ENCODE measurements at regions not wholly inside any gene's neighbourhood (a gene's known extent, or its start where the extent isn't known, plus 50 kb on each side); places are given as distances from the start of the nearest gene placed in this dataset.
"Not testable (repeated sequence)": the region's sequence is repeated elsewhere in the genome, so short reads cannot be mapped to it uniquely, and the experiment has no call there.

DNA sequence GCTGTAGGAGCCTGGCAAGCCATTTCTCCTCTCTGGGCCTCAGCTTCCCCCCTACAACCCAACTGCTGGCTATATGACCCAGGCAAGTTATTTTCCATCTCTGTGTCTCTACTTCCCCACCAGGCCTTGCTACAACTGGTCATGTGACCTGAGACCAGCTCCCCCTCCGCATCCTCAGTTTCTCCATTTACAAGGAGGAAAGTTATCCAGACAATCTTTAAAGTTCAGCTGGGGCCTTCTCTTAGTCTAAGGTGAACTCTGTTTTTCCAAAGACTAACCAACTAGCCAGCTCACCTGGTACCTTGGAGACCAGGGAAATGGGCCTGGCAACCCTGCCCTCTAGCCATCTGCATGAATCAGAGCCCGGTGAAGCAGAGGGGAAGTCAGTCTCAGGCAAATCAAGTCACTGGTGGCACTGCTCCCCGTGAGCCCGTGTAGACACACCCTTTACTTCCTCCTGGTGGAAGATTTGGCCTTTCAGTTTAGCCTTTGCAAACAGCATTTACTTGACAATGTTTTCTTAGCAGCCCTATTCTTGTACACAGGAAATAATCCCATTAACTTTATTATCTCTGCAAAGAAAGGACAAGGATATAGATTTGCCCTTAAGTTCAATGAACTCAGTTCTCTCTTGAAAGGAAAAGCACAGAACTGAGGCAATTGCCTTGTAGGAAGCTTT is 157.7 kb downstream of the VEGFA start:
- no peaks in the 10 kb centered on the region for H3K36me3 ChIP-seq (ENCODE audit: control insufficient read depth, insufficient read depth, low read length)
- H3K9me3 ChIP-seq (ENCODE audit: control insufficient read depth, low read length) = no peaks in the 10 kb centered on the region
- no peak overlapping the region for H3K27ac ChIP-seq (ENCODE audit: low read depth, low read length, severe bottlenecking)
- 60 to 92% methylated on average over 1 to 4 of the region's 4 CpGs for WGBS, 2 experiments (ENCODE audit: insufficient coverage in 2 of 2)
- H3K4me1 ChIP-seq (ENCODE audit: control insufficient read depth, insufficient read depth, low read length, poor library complexity, severe bottlenecking) = peaks cover 27% of the 10 kb centered on the region
- H3K4me3 ChIP-seq (ENCODE audit: extremely low read depth, insufficient read depth, low read length, poor library complexity, severe bottlenecking) = no peak overlapping the region

DNA sequence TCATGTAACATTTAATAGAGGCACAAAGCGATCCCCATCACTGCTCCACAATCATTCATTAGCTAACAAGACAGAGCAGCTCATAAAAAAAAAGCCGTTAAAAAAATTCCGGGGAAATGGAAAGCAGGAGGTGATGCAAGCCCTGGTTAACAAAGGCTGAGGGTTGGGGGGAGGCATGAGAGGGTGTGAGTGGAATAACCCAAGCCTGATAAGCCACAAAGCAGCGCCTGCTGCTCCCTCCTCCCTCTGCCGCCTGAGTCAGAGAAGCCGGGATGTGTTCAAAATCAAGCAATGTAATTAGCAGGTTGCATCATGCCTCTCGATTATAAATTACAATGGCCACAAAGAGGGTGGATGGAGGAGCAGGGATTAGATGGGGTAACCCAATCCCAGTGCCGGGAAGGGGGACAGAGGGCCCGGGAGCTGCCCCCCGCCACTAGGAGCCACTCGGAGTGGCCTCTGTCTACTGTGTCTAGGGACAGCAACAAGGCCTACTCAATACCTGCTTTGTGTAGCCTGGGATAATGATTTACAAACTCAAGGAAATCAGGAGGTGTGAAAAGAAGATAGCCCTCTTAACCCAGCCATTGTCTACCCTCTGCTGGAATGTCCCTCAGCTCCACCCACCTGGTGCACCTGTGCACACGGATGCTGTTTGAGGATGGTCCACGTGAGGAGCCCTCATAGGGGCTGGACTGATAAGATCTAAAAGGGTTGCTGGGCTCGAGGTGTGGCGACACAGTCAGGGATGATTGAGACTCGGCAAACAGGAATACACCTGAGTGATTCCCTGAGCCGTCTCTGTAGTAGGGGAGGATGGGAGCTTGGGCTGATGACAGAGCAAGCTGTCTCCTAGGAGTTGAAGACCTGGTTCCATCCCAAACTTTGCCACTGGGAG is 156.9 kb downstream of the VEGFA start:
- Histone ChIP-seq H3K9me3 (ENCODE audit: control insufficient read depth, low read length) (no peaks in the 10 kb centered on the region), H3K4me3 (ENCODE audit: extremely low read depth, insufficient read depth, low read length, poor library complexity, severe bottlenecking) (no peak overlapping the region), H3K4me1 (ENCODE audit: control insufficient read depth, insufficient read depth, low read length, poor library complexity, severe bottlenecking) (peaks cover 26% of the 10 kb centered on the region), H3K36me3 (ENCODE audit: control insufficient read depth, insufficient read depth, low read length) (no peaks in the 10 kb centered on the region), H3K27ac (ENCODE audit: low read depth, low read length, severe bottlenecking) (peak overlapping the region; percentile 90)
- 64 to 69% methylated on average over 10 to 13 of the region's 17 CpGs for WGBS, 2 experiments (ENCODE audit: insufficient coverage in 2 of 2)

DNA sequence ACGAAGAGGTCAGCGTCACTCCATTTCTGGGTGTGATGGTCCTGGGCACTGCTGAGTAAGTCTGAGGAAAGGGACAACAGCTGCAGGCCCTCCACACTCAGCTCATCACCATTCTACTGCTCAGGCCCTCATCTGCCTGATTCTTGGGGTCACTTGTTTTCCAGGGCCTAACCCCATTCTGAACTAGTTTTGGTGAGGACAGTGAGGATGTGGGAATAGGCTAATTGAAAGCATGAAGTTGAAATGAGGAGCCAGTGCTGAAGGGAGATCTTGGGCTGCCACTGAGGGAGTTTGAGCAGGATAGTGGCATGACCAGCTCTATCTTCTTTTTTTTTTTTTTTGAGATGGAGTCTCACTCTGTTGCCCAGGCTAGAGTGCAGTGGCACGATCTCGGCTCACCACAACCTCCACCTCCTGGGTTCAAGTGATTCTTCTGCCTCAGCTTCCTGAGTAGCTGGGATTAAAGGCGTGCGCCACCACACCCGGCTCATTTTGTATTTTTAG is 155.7 kb downstream of the VEGFA start:
- WGBS, 2 experiments (ENCODE audit: insufficient coverage in 2 of 2) = 90 to 100% methylated on average over 2 of the region's 7 CpGs
- not testable (repeated sequence) for H3K36me3 ChIP-seq (ENCODE audit: control insufficient read depth, insufficient read depth, low read length); H3K27ac ChIP-seq (ENCODE audit: low read depth, low read length, severe bottlenecking); H3K4me3 ChIP-seq (ENCODE audit: extremely low read depth, insufficient read depth, low read length, poor library complexity, severe bottlenecking); H3K9me3 ChIP-seq (ENCODE audit: control insufficient read depth, low read length)
- peaks cover 26% of the 10 kb centered on the region for H3K4me1 ChIP-seq (ENCODE audit: control insufficient read depth, insufficient read depth, low read length, poor library complexity, severe bottlenecking)

DNA sequence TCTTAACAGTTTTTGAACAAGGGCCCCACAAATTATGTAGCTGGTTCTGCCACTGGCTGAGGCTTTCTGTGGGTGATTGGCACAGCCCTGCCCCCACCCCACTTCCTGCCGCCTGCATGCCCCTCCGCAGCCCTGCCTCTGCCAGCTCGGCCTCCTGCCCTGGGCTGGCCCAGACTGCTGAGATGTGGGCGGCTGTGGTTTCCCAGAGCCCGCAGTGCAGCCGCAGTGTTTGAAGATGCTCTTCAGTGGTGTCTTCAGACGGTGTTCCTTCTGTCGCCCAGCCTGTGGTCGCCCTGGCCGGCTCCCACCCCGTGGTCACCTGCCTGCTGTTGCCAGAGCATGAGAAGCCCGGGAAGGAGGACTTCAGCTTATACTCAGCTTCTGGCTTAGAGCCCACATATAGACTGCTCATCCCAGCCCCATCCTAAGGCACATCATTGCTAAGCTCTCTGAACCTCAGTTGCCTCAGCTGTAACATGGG is 154.3 kb downstream of the VEGFA start:
- no peak overlapping the region for H3K4me3 ChIP-seq (ENCODE audit: extremely low read depth, insufficient read depth, low read length, poor library complexity, severe bottlenecking)
- peaks cover 26% of the 10 kb centered on the region for H3K4me1 ChIP-seq (ENCODE audit: control insufficient read depth, insufficient read depth, low read length, poor library complexity, severe bottlenecking)
- H3K9me3 ChIP-seq (ENCODE audit: control insufficient read depth, low read length) = no peaks in the 10 kb centered on the region
- WGBS, 2 experiments (ENCODE audit: insufficient coverage in 2 of 2) = 86% methylated on average over 12 of the region's 12 CpGs
- no peak overlapping the region for H3K27ac ChIP-seq (ENCODE audit: low read depth, low read length, severe bottlenecking)
- H3K36me3 ChIP-seq (ENCODE audit: control insufficient read depth, insufficient read depth, low read length) = no peaks in the 10 kb centered on the region

DNA sequence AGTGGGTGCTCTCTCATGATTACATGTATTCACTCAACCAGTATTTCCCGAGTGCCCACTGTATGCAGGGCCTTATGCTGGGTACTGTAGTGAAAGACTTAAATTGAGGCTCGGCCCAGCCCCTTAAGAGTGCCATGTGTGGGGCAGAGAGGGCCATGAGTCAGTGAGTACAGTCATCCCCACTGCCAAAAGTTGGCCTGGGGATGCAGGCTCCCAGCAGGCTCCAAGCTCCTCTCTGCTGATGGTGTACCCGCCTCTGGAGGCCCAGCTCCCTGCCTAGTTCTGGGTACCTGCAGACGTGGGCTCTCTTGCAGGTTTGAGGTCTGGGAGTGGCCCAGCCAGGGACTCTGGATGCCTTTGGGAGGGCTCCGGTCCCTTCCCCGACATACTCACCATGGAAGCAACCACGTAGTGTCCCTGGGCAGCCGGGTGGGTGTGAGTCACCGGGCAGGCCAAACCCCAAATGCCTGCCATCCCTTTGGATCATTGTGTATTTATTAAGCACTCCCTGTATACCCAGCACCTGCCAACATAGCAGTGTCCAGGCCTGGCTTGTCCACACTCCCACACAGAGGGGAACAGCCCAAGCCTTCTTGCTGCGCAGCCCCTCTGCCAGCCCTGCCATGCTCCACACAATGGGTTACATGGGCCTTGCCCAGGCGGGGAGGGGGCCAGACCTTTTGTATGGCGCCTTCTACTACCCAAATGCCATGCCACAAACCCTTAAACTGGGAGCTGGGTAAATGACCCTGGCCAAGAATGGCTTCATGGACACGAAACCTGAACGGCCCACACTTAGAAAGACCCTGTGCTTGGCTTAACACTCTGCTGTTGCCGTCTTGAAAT is 153.6 kb downstream of the VEGFA start:
- peaks cover 26% of the 10 kb centered on the region for H3K4me1 ChIP-seq (ENCODE audit: control insufficient read depth, insufficient read depth, low read length, poor library complexity, severe bottlenecking)
- H3K27ac ChIP-seq (ENCODE audit: low read depth, low read length, severe bottlenecking) = no peak overlapping the region
- H3K9me3 ChIP-seq (ENCODE audit: control insufficient read depth, low read length) = no peaks in the 10 kb centered on the region
- H3K4me3 ChIP-seq (ENCODE audit: extremely low read depth, insufficient read depth, low read length, poor library complexity, severe bottlenecking) = no peak overlapping the region
- 86 to 95% methylated on average over 14 to 15 of the region's 15 CpGs for WGBS, 2 experiments (ENCODE audit: insufficient coverage in 2 of 2)
- no peaks in the 10 kb centered on the region for H3K36me3 ChIP-seq (ENCODE audit: control insufficient read depth, insufficient read depth, low read length)

DNA sequence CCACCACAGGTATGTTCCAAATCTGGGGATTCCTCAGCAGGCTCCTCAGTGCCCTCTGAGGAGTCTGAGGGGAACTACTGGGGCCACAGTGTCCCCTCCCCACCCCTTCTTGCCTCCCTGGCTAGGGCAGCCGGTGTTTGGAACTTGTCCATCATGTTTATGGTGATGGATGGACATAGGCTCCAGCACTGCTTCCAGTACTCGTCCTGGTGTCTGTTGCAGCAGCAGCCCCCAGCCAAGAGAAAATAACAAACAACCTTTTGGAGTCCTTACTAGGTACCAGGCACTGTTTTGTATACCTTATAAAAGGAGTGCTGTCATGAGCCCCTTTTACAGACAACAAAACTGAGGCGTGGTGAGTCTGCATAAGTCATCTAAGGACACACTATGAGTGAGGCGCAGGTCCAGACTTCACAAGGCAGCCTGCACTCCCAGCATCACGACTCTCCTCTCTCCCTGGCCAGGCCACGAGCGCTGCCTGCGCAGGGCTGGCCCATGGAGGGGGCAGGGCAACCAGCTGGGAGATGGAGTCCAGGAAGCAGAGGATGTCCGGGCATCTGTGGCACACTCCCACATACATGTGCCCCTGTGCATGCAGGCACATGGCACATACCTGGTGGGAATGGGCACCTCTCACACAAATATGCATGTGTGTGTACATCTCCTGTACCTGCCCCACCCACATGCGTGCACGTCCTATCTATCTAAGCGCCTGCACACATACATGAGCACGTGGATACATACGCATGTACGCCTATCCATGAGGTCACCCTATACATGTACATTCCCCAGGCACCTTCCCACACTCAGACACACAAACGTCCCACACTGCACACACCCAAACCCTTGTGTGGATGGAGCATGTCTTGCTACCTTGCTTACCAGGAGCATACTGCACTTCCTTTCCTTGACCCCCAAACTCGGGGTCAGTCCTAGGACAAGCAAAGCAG is 152.7 kb downstream of the VEGFA start:
- no peak overlapping the region for H3K4me3 ChIP-seq (ENCODE audit: extremely low read depth, insufficient read depth, low read length, poor library complexity, severe bottlenecking)
- H3K4me1 ChIP-seq (ENCODE audit: control insufficient read depth, insufficient read depth, low read length, poor library complexity, severe bottlenecking) = peaks cover 26% of the 10 kb centered on the region
- WGBS, 2 experiments (ENCODE audit: insufficient coverage in 2 of 2) = 94 to 95% methylated on average over 9 to 10 of the region's 17 CpGs
- H3K9me3 ChIP-seq (ENCODE audit: control insufficient read depth, low read length) = no peaks in the 10 kb centered on the region
- no peaks in the 10 kb centered on the region for H3K36me3 ChIP-seq (ENCODE audit: control insufficient read depth, insufficient read depth, low read length)
- no peak overlapping the region for H3K27ac ChIP-seq (ENCODE audit: low read depth, low read length, severe bottlenecking)

DNA sequence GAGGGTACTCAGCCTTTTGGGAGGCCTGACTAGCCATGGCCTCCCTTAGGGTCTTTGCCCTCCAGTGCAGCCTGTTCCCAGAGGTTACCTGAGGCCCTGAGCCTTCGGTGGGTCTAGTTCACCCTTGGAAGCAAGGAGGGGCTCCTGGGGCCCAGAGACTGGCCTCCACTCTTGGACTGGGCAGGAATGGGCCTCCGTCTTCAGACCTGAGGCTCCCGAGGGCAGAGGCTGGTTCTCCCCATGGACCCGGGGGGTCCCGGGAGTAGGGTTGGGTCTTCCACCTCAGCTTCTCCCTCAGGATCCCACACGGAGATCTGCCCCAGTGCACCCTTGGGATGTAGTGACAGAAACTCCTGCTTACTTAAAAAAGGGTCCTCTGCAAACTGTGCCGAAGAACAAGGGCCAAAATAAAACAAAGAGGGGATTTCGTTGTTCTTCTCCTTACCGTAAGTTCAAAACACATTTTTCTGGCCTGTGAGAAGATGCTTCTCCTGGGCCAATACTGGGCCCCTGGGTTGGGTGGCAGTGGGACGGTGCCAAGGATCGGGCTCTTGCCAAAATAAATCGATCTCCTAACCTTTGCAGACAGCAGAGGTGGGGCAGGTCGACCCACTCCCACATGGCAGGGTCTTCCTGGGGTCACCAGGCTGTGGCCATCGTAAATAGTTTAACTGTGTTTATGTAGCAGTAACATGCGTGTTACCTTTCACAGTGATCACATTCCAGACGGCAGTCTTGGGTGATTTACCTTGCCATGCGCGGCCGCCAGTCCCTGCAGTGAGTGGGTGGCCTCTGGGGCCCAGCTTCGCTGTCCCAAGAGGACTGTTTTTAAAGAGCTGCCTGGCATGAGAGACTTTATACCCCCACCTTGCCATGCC is 151.8 kb downstream of the VEGFA start:
- 91 to 95% methylated on average over 19 of the region's 20 CpGs for WGBS, 2 experiments (ENCODE audit: insufficient coverage in 2 of 2)
- no peak overlapping the region for H3K4me3 ChIP-seq (ENCODE audit: extremely low read depth, insufficient read depth, low read length, poor library complexity, severe bottlenecking)
- peaks cover 22% of the 10 kb centered on the region for H3K4me1 ChIP-seq (ENCODE audit: control insufficient read depth, insufficient read depth, low read length, poor library complexity, severe bottlenecking)

DNA sequence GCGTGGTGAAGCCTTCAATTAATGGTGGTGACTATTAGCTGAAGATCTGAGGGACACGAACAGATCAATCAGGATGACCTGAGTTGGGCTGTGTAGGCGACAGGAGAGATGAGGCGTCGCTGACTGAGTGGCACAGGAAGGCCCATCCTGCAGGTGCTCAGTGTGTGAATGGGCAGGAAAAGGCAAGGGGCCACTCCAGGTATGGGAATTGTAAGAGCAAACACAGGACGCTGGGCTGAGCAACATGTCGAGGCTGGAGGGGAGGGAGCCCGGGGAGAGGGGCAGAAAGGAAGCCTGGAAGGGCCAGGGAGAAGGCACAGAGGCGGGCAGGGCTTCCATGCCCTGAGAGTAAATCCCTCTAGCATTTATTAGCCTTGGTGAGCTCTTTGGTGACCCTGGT is 151.0 kb downstream of the VEGFA start:
- no peaks in the 10 kb centered on the region for H3K36me3 ChIP-seq (ENCODE audit: control insufficient read depth, insufficient read depth, low read length)
- WGBS, 2 experiments (ENCODE audit: insufficient coverage in 2 of 2) = 86 to 89% methylated on average over 8 to 9 of the region's 9 CpGs
- no peak overlapping the region for H3K4me3 ChIP-seq (ENCODE audit: extremely low read depth, insufficient read depth, low read length, poor library complexity, severe bottlenecking)
- H3K4me1 ChIP-seq (ENCODE audit: control insufficient read depth, insufficient read depth, low read length, poor library complexity, severe bottlenecking) = peaks cover 15% of the 10 kb centered on the region
- no peaks in the 10 kb centered on the region for H3K9me3 ChIP-seq (ENCODE audit: control insufficient read depth, low read length)
- H3K27ac ChIP-seq (ENCODE audit: low read depth, low read length, severe bottlenecking) = no peak overlapping the region

More for the DNA sequence above, 151.8 kb downstream of the VEGFA start:
- Histone ChIP-seq H3K27ac (ENCODE audit: low read depth, low read length, severe bottlenecking) (no peak overlapping the region), H3K36me3 (ENCODE audit: control insufficient read depth, insufficient read depth, low read length) (no peaks in the 10 kb centered on the region), H3K9me3 (ENCODE audit: control insufficient read depth, low read length) (no peaks in the 10 kb centered on the region)

DNA sequence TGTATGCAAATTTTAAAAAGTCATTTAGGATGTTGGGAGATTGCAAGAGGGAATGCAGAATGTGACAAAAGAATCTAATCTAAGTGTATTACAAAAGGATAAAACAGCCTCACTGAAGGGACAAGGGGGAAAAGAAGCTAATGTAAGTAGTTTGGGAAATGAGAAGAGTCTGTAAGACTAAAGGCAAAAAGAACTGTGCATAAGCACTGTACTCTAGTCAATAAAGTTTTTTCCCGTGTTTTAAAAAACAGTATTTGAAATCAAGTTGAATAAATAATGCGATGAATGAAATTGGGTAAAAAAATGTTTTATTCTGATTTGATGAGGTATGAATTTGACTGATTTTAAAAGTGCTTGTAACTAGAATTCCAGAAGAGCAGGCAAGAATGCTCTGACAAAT is 149.8 kb downstream of the VEGFA start:
- Histone ChIP-seq H3K4me3 (ENCODE audit: extremely low read depth, insufficient read depth, low read length, poor library complexity, severe bottlenecking) (no peak overlapping the region), H3K36me3 (ENCODE audit: control insufficient read depth, insufficient read depth, low read length) (no peaks in the 10 kb centered on the region), H3K27ac (ENCODE audit: low read depth, low read length, severe bottlenecking) (no peak overlapping the region), H3K9me3 (ENCODE audit: control insufficient read depth, low read length) (no peaks in the 10 kb centered on the region), H3K4me1 (ENCODE audit: control insufficient read depth, insufficient read depth, low read length, poor library complexity, severe bottlenecking) (peaks cover 18% of the 10 kb centered on the region)
- WGBS, 2 experiments (ENCODE audit: insufficient coverage in 2 of 2) = 73 to 78% methylated on average over 2 of the region's 2 CpGs

Measured in mesodermal cell (in vitro differentiated cells).